OCI-LY3 (cell line): ENCODE measurements at regions not wholly inside any gene's neighbourhood (a gene's known extent, or its start where the extent isn't known, plus 50 kb on each side); places are given as distances from the start of the nearest gene placed in this dataset.
A peak's percentile ranks its signal among the peaks of the same experiment; 100 is the strongest.

Experiments
- H2AFZ ChIP-seq: fragments of 200-600, 300-600 bp; shearing (Covaris generic); 2 replicates; pipeline ENCODE4 v1.6.0; 2014; ENCODE audit warnings: antibody characterized with exemption, low read depth, low read length
- H3K27ac ChIP-seq: fragments of 200-600, 300-600 bp; sonication (generic); 2 replicates; pipeline ENCODE4 v1.5.1; 2014; ENCODE audit warnings: mild to moderate bottlenecking, low read length, moderate library complexity, mixed read lengths
- H3K27me3 ChIP-seq: fragments of 200-600, 300-600 bp; sonication (generic); 2 replicates; pipeline ENCODE4 v1.6.1; 2014; ENCODE audit warnings: low read depth, low read length, mixed read lengths
- H3K36me3 ChIP-seq: fragments of 200-600, 300-600 bp; sonication (generic); replicated peaks from 2 replicates; pipeline ENCODE3; 2014; ENCODE audit warnings: low read depth, low read length, mixed read lengths
- H3K4me1 ChIP-seq: fragments of 300-600, 200-600 bp; sonication (generic); 2 replicates; pipeline ENCODE4 v1.6.1; 2014; ENCODE audit warnings: low read length, mixed read lengths
- H3K4me2 ChIP-seq: fragments of 200-600, 300-600 bp; sonication (generic); 2 replicates; pipeline ENCODE4 v1.6.1; 2014; ENCODE audit warnings: low read length, mixed read lengths
- H3K4me3 ChIP-seq: fragments of 300-600, 200-600 bp; sonication (generic); 2 replicates; pipeline ENCODE4 v1.5.1; 2014; ENCODE audit warnings: antibody characterized with exemption, mild to moderate bottlenecking, low read length, moderate library complexity
- H3K79me2 ChIP-seq: fragments of 300-600, 200-600 bp; shearing (Covaris generic); 2 replicates; pipeline ENCODE4 v1.6.1; 2014; ENCODE audit warnings: mild to moderate bottlenecking, low read length, mixed read lengths
- H3K9ac ChIP-seq: fragments of 300-600, 200-600 bp; shearing (Covaris generic); 2 replicates; pipeline ENCODE4 v1.6.0; 2014; ENCODE audit warnings: mild to moderate bottlenecking, low read length, moderate library complexity
- H3K9me3 ChIP-seq: fragments of 200-600, 300-600 bp; shearing (Covaris generic); 2 replicates; pipeline ENCODE4 v1.6.1; 2014; ENCODE audit warnings: low read length, mixed read lengths; ENCODE audit not compliant: insufficient read depth
- H4K20me1 ChIP-seq: fragments of 200-600, 300-600 bp; sonication (generic); 2 replicates; pipeline ENCODE4 v1.6.1; 2016; ENCODE audit warnings: low read length, mixed read lengths; ENCODE audit not compliant: insufficient read depth
- EZH2phosphoT487 ChIP-seq: fragments of 200-600 bp; shearing (Covaris generic); IDR thresholded peaks from 2 replicates; pipeline ENCODE4 v1.6.1; 2018; ENCODE audit warnings: antibody characterized with exemption, mixed run types, low read depth
- TF ChIP-seq, protein P1 (sequence below): fragments of 200-600, 300-600 bp; sonication (generic); IDR thresholded peaks from 2 replicates; pipeline ENCODE4 v1.5.1; 2014; ENCODE audit warnings: antibody characterized with exemption, low read length, low read depth

DNA sequence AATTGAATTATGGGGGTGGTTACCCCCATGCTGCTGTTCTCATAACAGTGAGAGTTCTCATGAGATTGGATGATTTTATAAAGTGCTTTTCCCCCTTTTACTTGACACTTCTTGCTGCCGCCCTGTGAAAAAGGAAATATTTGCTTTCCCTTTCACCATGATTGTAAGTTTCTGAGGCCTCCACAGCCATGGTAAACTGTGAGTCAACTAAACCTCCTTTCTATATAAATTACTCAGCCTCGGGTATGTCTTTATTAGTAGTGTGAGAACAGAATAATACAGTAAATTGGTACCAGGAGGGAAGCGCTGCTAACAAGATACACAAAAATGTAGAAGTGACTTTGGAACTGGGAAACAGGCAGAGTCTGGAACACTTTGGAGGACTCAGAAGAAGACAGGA, 1070.8 kb downstream of the FAM133A start:
- Histone ChIP-seq H3K4me2 (no peak overlapping the region), H3K9ac (no peak overlapping the region), H3K27ac (no peak overlapping the region), H2AFZ (no peak overlapping the region), H3K4me1 (no peaks in the 10 kb centered on the region), H3K79me2 (no peaks in the 10 kb centered on the region), H3K27me3 (no peaks in the 10 kb centered on the region), H3K9me3 (no peaks in the 10 kb centered on the region), H3K4me3 (no peak overlapping the region), H4K20me1 (no peaks in the 10 kb centered on the region), H3K36me3 (no peaks in the 10 kb centered on the region)
- TF ChIP-seq, protein P1, sequence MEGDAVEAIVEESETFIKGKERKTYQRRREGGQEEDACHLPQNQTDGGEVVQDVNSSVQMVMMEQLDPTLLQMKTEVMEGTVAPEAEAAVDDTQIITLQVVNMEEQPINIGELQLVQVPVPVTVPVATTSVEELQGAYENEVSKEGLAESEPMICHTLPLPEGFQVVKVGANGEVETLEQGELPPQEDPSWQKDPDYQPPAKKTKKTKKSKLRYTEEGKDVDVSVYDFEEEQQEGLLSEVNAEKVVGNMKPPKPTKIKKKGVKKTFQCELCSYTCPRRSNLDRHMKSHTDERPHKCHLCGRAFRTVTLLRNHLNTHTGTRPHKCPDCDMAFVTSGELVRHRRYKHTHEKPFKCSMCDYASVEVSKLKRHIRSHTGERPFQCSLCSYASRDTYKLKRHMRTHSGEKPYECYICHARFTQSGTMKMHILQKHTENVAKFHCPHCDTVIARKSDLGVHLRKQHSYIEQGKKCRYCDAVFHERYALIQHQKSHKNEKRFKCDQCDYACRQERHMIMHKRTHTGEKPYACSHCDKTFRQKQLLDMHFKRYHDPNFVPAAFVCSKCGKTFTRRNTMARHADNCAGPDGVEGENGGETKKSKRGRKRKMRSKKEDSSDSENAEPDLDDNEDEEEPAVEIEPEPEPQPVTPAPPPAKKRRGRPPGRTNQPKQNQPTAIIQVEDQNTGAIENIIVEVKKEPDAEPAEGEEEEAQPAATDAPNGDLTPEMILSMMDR, result no peak
- TF ChIP-seq EZH2phosphoT487, result no peak

DNA sequence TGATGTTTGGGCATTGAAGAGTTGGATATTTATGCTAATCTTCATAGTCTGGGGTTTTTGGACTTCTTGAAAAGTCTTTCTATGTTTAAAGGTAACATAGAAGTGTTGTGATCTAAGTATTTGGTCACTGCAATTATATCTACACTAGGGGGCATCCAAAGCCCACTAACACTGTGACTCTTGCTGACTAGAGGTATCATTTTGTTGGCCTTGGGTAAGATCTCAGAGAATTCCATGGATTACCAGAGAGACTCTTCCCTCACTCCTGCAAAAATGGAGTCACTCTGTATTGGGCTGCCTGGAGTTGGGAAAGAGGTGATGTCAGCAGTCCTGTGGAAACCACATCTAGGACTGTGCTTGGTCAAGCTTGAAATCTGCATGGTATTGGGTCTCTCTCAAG, 1077.6 kb downstream of the FAM133A start:
- Histone ChIP-seq H3K4me1 (no peaks in the 10 kb centered on the region), H3K27ac (no peak overlapping the region), H2AFZ (no peak overlapping the region), H3K9me3 (no peaks in the 10 kb centered on the region), H3K79me2 (no peaks in the 10 kb centered on the region), H3K9ac (no peak overlapping the region), H3K36me3 (no peaks in the 10 kb centered on the region), H3K4me3 (no peak overlapping the region), H3K4me2 (no peak overlapping the region), H4K20me1 (no peaks in the 10 kb centered on the region), H3K27me3 (no peaks in the 10 kb centered on the region)
- TF ChIP-seq, protein P1, result peak; percentile 55
- no peak for TF ChIP-seq EZH2phosphoT487

DNA sequence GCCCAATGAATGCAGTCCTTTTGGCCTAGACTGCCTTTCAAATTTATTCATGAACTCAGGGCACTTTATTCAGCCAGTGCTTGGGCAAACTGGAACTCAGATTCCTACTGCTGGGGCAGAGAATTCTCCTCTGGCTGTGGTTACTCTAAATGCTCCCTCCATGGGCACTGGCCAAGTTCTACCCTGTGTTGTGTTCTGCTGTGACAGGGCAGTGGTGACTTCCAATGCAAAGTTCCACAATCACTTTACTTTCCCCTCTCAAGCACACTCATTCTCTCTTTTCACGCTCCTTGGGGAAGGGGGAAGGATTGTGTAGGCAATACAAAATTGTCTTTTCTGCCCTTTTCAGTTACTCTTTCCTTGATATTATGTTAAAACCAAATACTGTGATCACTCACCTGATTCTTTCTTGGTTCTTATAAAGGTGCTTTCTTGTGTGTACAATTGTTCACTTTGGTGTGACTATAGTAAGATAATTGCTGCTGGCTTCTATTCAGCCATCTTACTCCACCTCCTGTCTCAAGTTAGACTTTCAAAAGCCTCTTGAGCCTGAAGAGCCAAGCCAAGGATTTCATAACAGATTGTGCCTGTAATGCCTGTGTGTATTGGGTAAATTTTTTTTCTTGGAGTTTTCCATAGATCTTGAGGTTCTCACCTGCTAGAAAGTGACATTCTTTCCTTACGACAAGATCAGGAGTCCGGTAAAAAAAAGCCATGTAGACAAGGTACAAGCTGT, 1078.6 kb downstream of the FAM133A start:
- H3K36me3 ChIP-seq, result no peaks in the 10 kb centered on the region
- no peak overlapping the region for H3K27ac ChIP-seq
- H4K20me1 ChIP-seq, result no peaks in the 10 kb centered on the region
- no peaks in the 10 kb centered on the region for H3K4me1 ChIP-seq
- H3K79me2 ChIP-seq, result no peaks in the 10 kb centered on the region
- TF ChIP-seq, protein P1, result no peak
- no peak for TF ChIP-seq EZH2phosphoT487
- H3K4me2 ChIP-seq, result no peak overlapping the region
- no peak overlapping the region for H2AFZ ChIP-seq
- no peaks in the 10 kb centered on the region for H3K27me3 ChIP-seq
- no peaks in the 10 kb centered on the region for H3K9me3 ChIP-seq
- H3K4me3 ChIP-seq, result no peak overlapping the region
- H3K9ac ChIP-seq, result no peak overlapping the region

DNA sequence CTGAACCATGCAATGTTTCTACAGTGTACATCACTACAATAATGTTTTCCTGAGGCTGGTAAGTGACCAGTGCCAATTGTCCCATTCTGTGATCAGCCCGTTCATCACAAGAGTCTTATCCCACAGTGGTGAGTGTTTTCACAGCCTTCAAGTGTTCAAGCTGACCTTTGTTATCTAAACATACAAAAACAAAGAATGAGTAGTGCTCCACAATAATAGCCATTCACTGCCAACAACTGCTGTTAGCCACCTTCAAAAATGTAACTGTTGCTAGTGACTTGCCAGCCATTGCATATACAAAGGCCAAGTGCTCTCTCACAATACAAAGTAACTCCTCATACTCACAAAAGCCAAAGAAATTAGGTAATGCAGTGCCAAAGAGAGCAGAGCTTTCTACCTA, 1084.1 kb downstream of the FAM133A start:
- Histone ChIP-seq H3K4me3 (no peak overlapping the region), H3K27me3 (no peaks in the 10 kb centered on the region), H3K27ac (no peak overlapping the region), H3K9me3 (no peaks in the 10 kb centered on the region), H2AFZ (no peak overlapping the region), H3K79me2 (no peaks in the 10 kb centered on the region), H3K36me3 (no peaks in the 10 kb centered on the region), H4K20me1 (no peaks in the 10 kb centered on the region), H3K4me2 (no peak overlapping the region), H3K9ac (no peak overlapping the region), H3K4me1 (no peaks in the 10 kb centered on the region)
- no peak for TF ChIP-seq EZH2phosphoT487
- TF ChIP-seq, protein P1, result no peak
